Spleen (tissue), 11 donors: ENCODE measurements at regions not wholly inside any gene's neighbourhood (a gene's known extent, or its start where the extent isn't known, plus 50 kb on each side); places are given as distances from the start of the nearest gene placed in this dataset.

ENCODE experiments used
- DNase-seq: peaks from one replicate; pipeline ENCODE4 v3.0.0-alpha.2; 2020
- H3K27ac ChIP-seq, 8 donors: fragments of 200-600 bp; sonication (generic) in 7 of 8; 1 replicate in 4 of 8; 2 replicates in 4 of 8; pipeline versions ENCODE4 v1.5.0 to v1.8.0; 2016 to 2021; ENCODE audit warnings: inconsistent platforms in 4 of 8, mild to moderate bottlenecking in 4 of 8, moderate library complexity in 1 of 8
- H3K27me3 ChIP-seq, 7 donors: fragments of 200-600 bp; sonication (generic) in 6 of 7; replicated peaks in 1 of 7; 1 replicate in 4 of 7; 2 replicates in 3 of 7; pipeline versions ENCODE4 v1.5.0 to v1.8.0; 2016 to 2021; ENCODE audit warnings: inconsistent platforms in 3 of 7, mild to moderate bottlenecking in 1 of 7
- H3K36me3 ChIP-seq, 6 donors: fragments of 200-600 bp; sonication (generic) in 5 of 6; 1 replicate in 4 of 6; 2 replicates in 2 of 6; pipeline versions ENCODE4 v1.5.0 to v1.8.0; 2016 to 2021; ENCODE audit warnings: inconsistent platforms in 2 of 6
- H3K4me1 ChIP-seq, 6 donors: fragments of 200-600 bp; sonication (generic) in 5 of 6; 1 replicate in 3 of 6; 2 replicates in 3 of 6; pipeline versions ENCODE4 v1.5.0 to v1.8.0; 2016 to 2021; ENCODE audit warnings: inconsistent platforms in 3 of 6
- H3K4me3 ChIP-seq, 8 donors: fragments of 200-600 bp; sonication (generic) in 7 of 8; 1 replicate in 4 of 8; 2 replicates in 4 of 8; pipeline versions ENCODE4 v1.5.0 to v1.8.0; 2016 to 2021; ENCODE audit warnings: inconsistent platforms in 4 of 8, mild to moderate bottlenecking in 4 of 8, moderate library complexity in 2 of 8
- H3K9me3 ChIP-seq, 8 donors: fragments of 200-600 bp; sonication (generic) in 7 of 8; 1 replicate in 4 of 8; 2 replicates in 4 of 8; pipeline versions ENCODE4 v1.5.0 to v1.8.0; 2016 to 2021; ENCODE audit warnings: inconsistent platforms in 4 of 8
- POLR2A ChIP-seq, 3 donors: fragments of 450-650 bp; IDR thresholded peaks; one replicate each; pipeline ENCODE4 v1.5.1; 2017; ENCODE audit warnings: antibody characterized with exemption in 3 of 3, mild to moderate bottlenecking in 1 of 3
- POLR2AphosphoS5 ChIP-seq, 3 donors: sonication (generic); formaldehyde crosslinking; IDR thresholded peaks; one replicate each; pipeline ENCODE4 v1.5.1; 2017; ENCODE audit warnings: antibody characterized with exemption in 3 of 3
- WGBS, 5 donors: extraction: QIAGEN DNeasy Blood & Tissue Kit in 3 of 5; methylation state at CpG; one replicate each; pipeline versions ENCODE4 v1.1.5 to v1.1.7; 2013 to 2018; 5-methylcytosine and 5-hydroxymethylcytosine counted together
- intact Hi-C: fragments of 100-400 bp; cut with DNase I; formaldehyde crosslinking; loops from one replicate; pipeline ENCODE4 v1.15.0; 2023; ENCODE audit warnings: low total_unique reads
- TF ChIP-seq, protein P1 (sequence below), 11 experiments: fragments of 200-600 bp in 7 of 11; fragments of 450-650 bp in 4 of 11; sonication (generic) in 4 of 11; IDR thresholded peaks in 8 of 11; conservative IDR thresholded peaks in 3 of 11; 1 replicate in 7 of 11; 2 replicates in 4 of 11; pipeline versions ENCODE4 v1.4.0 to v1.8.0; 2016 to 2021; ENCODE audit warnings: antibody characterized with exemption in 11 of 11, inconsistent platforms in 4 of 11, mild to moderate bottlenecking in 1 of 11
- donor health status: healthy with polysubstance abuse.
- donor health status: DM: no; HTN: no; CAD: no; lungs with moderate emphysema.
- donor health status: DM: no; HTN: no; CAD: no.
- donor health status: Bipolar disorder and iron deficiency.
- donor health status: healthy.
- donor health status: DM: no; HTN: no; CAD: no.
- donor health status: DM: yes; HTN: yes; CAD: no.

DNA sequence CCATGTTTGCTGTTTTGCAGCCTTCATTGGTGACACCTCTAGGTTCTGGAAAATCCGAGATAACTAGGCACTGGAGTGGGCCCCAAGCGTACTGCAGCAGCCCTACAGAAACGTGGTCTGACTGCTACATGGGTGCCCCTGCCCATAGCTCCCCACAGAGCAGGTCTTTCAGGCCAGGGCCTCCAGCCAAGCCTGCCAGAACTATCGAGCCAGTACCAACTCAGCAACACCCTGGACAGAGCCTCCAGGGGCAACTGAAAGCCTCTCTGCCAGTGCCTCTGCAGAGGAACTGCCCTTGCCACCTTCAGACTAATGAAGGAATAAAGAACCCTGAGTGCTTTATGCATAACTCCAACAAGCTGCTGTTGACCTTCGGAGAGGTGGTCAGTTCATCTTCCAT lies 111.1 kb upstream of the PPP3CA start:
- Histone ChIP-seq H3K4me1 (no peaks in the 10 kb centered on the region), H3K9me3 (peaks cover 0 to 17% (median 12%) of the 10 kb centered on the region in 8 donors), H3K4me3 (no peak overlapping the region), H3K27ac (no peak overlapping the region), H3K27me3 (no peaks in the 10 kb centered on the region), H3K36me3 (no peaks in the 10 kb centered on the region)
- WGBS, 5 donors, result 81 to 94% (median 86%) methylated on average over 4 to 5 of the region's 5 CpGs
- intact Hi-C loops, result no loop called here
- DNase-seq, result no peak
- TF ChIP-seq POLR2A (IDR thresholded peaks at IDR 0.05), result no peak
- no peak for TF ChIP-seq POLR2AphosphoS5 (IDR thresholded peaks at IDR 0.05)
- TF ChIP-seq, protein P1, sequence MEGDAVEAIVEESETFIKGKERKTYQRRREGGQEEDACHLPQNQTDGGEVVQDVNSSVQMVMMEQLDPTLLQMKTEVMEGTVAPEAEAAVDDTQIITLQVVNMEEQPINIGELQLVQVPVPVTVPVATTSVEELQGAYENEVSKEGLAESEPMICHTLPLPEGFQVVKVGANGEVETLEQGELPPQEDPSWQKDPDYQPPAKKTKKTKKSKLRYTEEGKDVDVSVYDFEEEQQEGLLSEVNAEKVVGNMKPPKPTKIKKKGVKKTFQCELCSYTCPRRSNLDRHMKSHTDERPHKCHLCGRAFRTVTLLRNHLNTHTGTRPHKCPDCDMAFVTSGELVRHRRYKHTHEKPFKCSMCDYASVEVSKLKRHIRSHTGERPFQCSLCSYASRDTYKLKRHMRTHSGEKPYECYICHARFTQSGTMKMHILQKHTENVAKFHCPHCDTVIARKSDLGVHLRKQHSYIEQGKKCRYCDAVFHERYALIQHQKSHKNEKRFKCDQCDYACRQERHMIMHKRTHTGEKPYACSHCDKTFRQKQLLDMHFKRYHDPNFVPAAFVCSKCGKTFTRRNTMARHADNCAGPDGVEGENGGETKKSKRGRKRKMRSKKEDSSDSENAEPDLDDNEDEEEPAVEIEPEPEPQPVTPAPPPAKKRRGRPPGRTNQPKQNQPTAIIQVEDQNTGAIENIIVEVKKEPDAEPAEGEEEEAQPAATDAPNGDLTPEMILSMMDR (IDR thresholded peaks at IDR 0.05 in 8 of 11, conservative IDR thresholded peaks at IDR 0.05 in 3 of 11), result no peak

DNA sequence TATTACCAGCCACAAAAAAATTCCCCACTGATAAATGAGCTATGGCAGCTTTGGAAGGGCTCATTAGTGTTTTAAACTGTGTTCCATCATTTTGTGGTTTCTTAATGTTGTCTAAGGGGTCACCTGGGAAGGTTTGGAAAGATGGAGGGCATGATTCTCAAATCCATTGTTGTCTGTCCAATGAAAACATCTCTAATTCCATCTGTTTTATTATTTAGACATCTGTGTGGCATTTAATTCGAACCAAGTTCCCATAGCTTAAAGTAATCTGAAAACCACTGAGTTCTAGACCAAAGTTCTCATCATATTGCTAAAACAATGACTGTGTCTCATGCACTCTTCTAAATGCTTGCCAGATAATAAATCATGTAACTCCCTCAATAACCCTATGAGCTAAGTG lies 103.8 kb upstream of the PPP3CA start:
- no peaks in the 10 kb centered on the region for H3K4me1 ChIP-seq
- no peaks in the 10 kb centered on the region for H3K27me3 ChIP-seq
- 59 to 76% (median 73%) methylated on average over 1 of the region's 1 CpG for WGBS, 5 donors
- no peaks in the 10 kb centered on the region for H3K36me3 ChIP-seq
- H3K9me3 ChIP-seq, result no peaks in the 10 kb centered on the region
- no peak for DNase-seq
- intact Hi-C loops, result no loop called here
- no peak overlapping the region for H3K4me3 ChIP-seq
- no peak overlapping the region for H3K27ac ChIP-seq
- no peak for TF ChIP-seq POLR2AphosphoS5 (IDR thresholded peaks at IDR 0.05)
- TF ChIP-seq POLR2A (IDR thresholded peaks at IDR 0.05), result no peak
- TF ChIP-seq, protein P1 (IDR thresholded peaks at IDR 0.05 in 8 of 11, conservative IDR thresholded peaks at IDR 0.05 in 3 of 11), result no peak

DNA sequence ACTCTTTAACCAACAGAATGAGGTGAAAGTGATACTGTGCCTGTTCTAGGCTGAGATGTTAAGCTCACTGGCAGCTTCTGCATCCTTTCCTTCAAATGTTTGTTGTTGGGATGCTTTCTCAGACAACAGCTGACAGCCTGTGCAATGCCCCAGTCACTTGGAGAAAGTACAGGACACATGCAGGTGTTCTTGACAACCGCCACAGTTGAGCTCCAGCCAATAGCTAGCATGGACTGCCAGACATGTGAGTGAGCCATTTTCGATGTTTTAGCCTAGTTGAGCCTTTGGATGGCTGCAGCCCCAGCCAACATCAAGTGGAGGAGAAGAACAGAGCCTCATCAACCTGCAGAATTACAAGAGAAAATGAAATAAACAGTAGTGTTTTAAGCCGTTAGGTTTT lies 94.1 kb upstream of the PPP3CA start:
- no peaks in the 10 kb centered on the region for H3K9me3 ChIP-seq
- intact Hi-C loops, result no loop called here
- H3K27me3 ChIP-seq, result no peaks in the 10 kb centered on the region
- no peak overlapping the region for H3K27ac ChIP-seq
- 84 to 96% (median 85%) methylated on average over 3 of the region's 3 CpGs for WGBS, 5 donors
- H3K4me3 ChIP-seq, result peak overlapping the region in 1 of 8 donors; percentile 9
- H3K4me1 ChIP-seq, result no peaks in the 10 kb centered on the region
- TF ChIP-seq POLR2AphosphoS5 (IDR thresholded peaks at IDR 0.05) (no peak), POLR2A (IDR thresholded peaks at IDR 0.05) (no peak)
- TF ChIP-seq, protein P1 (IDR thresholded peaks at IDR 0.05 in 8 of 11, conservative IDR thresholded peaks at IDR 0.05 in 3 of 11), result no peak
- H3K36me3 ChIP-seq, result no peaks in the 10 kb centered on the region
- DNase-seq, result no peak

DNA sequence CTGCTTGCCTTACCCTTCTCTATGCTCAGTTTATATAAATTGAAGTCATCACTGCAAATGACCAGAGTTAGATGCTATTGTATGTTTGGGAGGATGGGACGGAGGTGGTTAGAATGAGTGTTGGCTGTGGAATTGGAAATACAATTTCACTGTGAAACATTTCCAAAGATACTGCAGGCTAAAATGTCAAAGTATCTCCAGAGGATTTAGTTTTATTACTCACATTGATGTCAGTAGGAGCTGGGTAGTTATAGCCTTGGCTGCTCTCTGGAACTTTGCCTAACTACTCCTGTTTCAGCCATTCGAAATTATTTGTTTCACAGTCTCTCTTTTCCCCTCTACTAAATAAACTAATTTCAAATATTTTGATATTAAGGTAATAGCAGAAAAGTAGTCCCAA lies 92.6 kb upstream of the PPP3CA start:
- no peaks in the 10 kb centered on the region for H3K4me1 ChIP-seq
- no peak overlapping the region for H3K4me3 ChIP-seq
- no peaks in the 10 kb centered on the region for H3K27me3 ChIP-seq
- WGBS, 5 donors, result 73 to 89% (median 79%) methylated on average over 2 of the region's 2 CpGs
- H3K36me3 ChIP-seq, result no peaks in the 10 kb centered on the region
- intact Hi-C loops, result no loop called here
- no peak for DNase-seq
- no peaks in the 10 kb centered on the region for H3K9me3 ChIP-seq
- H3K27ac ChIP-seq, result no peak overlapping the region
- TF ChIP-seq, protein P1 (IDR thresholded peaks at IDR 0.05 in 8 of 11, conservative IDR thresholded peaks at IDR 0.05 in 3 of 11), result no peak
- TF ChIP-seq POLR2A (IDR thresholded peaks at IDR 0.05) (no peak), POLR2AphosphoS5 (IDR thresholded peaks at IDR 0.05) (no peak)
